ENCODE measurements at regions not wholly inside any gene's neighbourhood (a gene's known extent, or its start where the extent isn't known, plus 50 kb on each side); places are given as distances from the start of the nearest gene placed in this dataset.

- 69 to 80% methylated on average over 5 to 7 of the region's 7 CpGs for WGBS, 2 experiments (ENCODE audit: insufficient coverage in 1 of 2, insufficient read length in 1 of 2)
- no peak overlapping the region for H3K9ac ChIP-seq (ENCODE audit: extremely low read depth, low read length, poor library complexity, severe bottlenecking)
- no peaks in the 10 kb centered on the region for H3K27me3 ChIP-seq (ENCODE audit: control insufficient read depth, insufficient read depth, low read length, poor library complexity, severe bottlenecking)
- H3K27me3 Mint-ChIP-seq (ENCODE audit: insufficient read depth) = peaks cover 12% of the 10 kb centered on the region
- no peaks in the 10 kb centered on the region for H3K36me3 ChIP-seq (ENCODE audit: control insufficient read depth, insufficient read depth, low read length)
- DNase-seq = no peak
- H3K27ac Mint-ChIP-seq = no peak overlapping the region
- no peak for TF ChIP-seq CTCF (conservative IDR thresholded peaks at IDR 0.05)
- no peak overlapping the region for H3K4me3 Mint-ChIP-seq
- H3K36me3 Mint-ChIP-seq (ENCODE audit: low read depth) = no peaks in the 10 kb centered on the region
- no peak overlapping the region for H3K4me3 ChIP-seq (ENCODE audit: low read length)
- H3K9me3 Mint-ChIP-seq = no peaks in the 10 kb centered on the region
- no peaks in the 10 kb centered on the region for H3K9me3 ChIP-seq (ENCODE audit: control insufficient read depth, low read length)
- peaks cover 30% of the 10 kb centered on the region for H3K4me1 Mint-ChIP-seq
- no peak overlapping the region for H3K27ac ChIP-seq (ENCODE audit: low read depth, low read length)
- peaks cover 3% of the 10 kb centered on the region for H3K4me1 ChIP-seq (ENCODE audit: control insufficient read depth, insufficient read depth, low read length)
Observed at GRCh38 chr6:6711832-6712448, 123.4 kb downstream of the LY86 start.

DNA sequence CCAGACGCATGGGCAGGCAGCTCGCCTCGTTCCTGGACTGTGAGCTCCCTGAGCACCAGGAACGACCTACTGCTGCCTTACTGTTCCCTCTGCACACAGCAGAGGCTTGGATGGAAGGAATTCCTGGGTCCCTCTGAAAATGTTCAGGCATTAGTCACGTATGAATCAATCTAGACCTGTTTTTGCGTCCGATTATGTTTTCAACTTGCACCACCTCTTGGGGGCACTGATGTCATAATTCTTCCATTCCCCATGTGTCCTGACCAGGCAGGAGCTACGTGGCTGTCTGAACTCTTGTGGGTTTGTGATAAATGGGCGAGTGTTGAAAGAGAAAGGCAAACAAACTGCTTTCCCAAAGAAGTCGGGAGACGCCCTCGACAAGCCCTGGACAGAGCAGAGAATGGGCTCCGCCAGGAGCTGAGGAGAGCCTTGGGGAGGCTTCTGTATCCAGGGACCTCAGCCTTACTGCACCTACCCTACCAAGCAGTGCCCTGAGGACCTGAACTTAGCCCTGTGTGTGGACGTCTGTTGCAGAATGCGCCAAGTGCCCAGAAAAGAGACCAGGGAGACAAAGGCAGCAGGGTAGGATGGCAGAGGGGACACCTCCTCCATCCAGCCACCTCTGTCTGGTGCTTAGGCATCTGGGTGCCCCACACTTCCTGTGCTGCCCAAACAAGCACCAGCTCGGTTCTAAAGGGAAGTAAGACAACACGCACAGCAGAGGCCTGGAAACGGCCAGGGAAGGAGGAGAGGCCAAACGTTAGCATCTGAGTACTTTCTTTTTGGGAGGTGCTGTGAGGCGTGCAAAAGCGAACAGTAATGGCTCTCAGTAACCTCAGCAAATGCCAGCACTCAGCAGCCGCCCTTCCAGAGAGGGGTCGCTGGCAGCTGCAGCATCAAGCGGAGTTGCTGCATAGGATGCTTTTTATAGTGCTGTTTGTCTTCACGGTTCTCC is 124.2 kb downstream of the LY86 start:
- no peak overlapping the region for H3K9ac ChIP-seq (ENCODE audit: extremely low read depth, low read length, poor library complexity, severe bottlenecking)
- Mint-ChIP-seq H3K9me3 (no peaks in the 10 kb centered on the region), H3K27ac (no peak overlapping the region), H3K4me1 (peaks cover 30% of the 10 kb centered on the region), H3K27me3 (ENCODE audit: insufficient read depth) (peaks cover 12% of the 10 kb centered on the region), H3K36me3 (ENCODE audit: low read depth) (no peaks in the 10 kb centered on the region), H3K4me3 (no peak overlapping the region)
- no peak overlapping the region for H3K4me3 ChIP-seq (ENCODE audit: low read length)
- H3K9me3 ChIP-seq (ENCODE audit: control insufficient read depth, low read length) = no peaks in the 10 kb centered on the region
- 84 to 85% methylated on average over 17 to 25 of the region's 25 CpGs for WGBS, 2 experiments (ENCODE audit: insufficient coverage in 1 of 2, insufficient read length in 1 of 2)
- no peaks in the 10 kb centered on the region for H3K36me3 ChIP-seq (ENCODE audit: control insufficient read depth, insufficient read depth, low read length)
- DNase-seq = no peak
- no peak for TF ChIP-seq CTCF (conservative IDR thresholded peaks at IDR 0.05)
- no peak overlapping the region for H3K27ac ChIP-seq (ENCODE audit: low read depth, low read length)
- no peaks in the 10 kb centered on the region for H3K27me3 ChIP-seq (ENCODE audit: control insufficient read depth, insufficient read depth, low read length, poor library complexity, severe bottlenecking)
- peaks cover 3% of the 10 kb centered on the region for H3K4me1 ChIP-seq (ENCODE audit: control insufficient read depth, insufficient read depth, low read length)

GRCh38 chr6:6713657-6714056 is 125.1 kb downstream of the LY86 start:
- WGBS, 2 experiments (ENCODE audit: insufficient coverage in 1 of 2, insufficient read length in 1 of 2) = 95 to 96% methylated on average over 9 of the region's 9 CpGs
- no peaks in the 10 kb centered on the region for H3K9me3 ChIP-seq (ENCODE audit: control insufficient read depth, low read length)
- H3K36me3 ChIP-seq (ENCODE audit: control insufficient read depth, insufficient read depth, low read length) = no peaks in the 10 kb centered on the region
- no peak overlapping the region for H3K9ac ChIP-seq (ENCODE audit: extremely low read depth, low read length, poor library complexity, severe bottlenecking)
- peaks cover 30% of the 10 kb centered on the region for H3K4me1 Mint-ChIP-seq
- H3K27me3 Mint-ChIP-seq (ENCODE audit: insufficient read depth) = peaks cover 15% of the 10 kb centered on the region
- no peaks in the 10 kb centered on the region for H3K27me3 ChIP-seq (ENCODE audit: control insufficient read depth, insufficient read depth, low read length, poor library complexity, severe bottlenecking)
- no peaks in the 10 kb centered on the region for H3K36me3 Mint-ChIP-seq (ENCODE audit: low read depth)
- no peak overlapping the region for H3K4me3 Mint-ChIP-seq
- no peaks in the 10 kb centered on the region for H3K9me3 Mint-ChIP-seq
- no peak overlapping the region for H3K27ac Mint-ChIP-seq
- no peak for TF ChIP-seq CTCF (conservative IDR thresholded peaks at IDR 0.05)
- no peak overlapping the region for H3K4me3 ChIP-seq (ENCODE audit: low read length)
- DNase-seq = no peak
- no peak overlapping the region for H3K27ac ChIP-seq (ENCODE audit: low read depth, low read length)
- peaks cover 3% of the 10 kb centered on the region for H3K4me1 ChIP-seq (ENCODE audit: control insufficient read depth, insufficient read depth, low read length)
